ENCODE measurements at regions not wholly inside any gene's neighbourhood (a gene's known extent, or its start where the extent isn't known, plus 50 kb on each side); places are given as distances from the start of the nearest gene placed in this dataset.

DNA sequence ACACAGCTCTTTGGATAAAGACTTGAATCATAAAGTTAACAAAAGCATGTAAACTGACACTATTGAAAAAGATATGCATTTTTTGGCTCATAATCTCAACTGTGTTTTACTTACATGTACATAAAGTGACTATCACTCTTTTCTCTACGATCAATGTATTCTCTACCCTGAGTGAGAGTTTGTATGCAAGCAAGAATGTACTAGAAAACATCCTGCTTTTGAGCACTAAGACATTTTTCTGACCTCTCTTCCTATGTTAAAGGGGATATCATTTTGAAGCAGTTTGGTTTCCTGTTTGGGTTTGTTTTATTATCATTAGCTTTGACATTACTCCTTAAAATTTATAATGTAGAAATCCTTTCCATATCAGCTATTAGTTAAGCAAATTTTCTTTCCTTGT, 910.8 kb downstream of the C6orf118 start:
- DNase-seq (ENCODE audit: low read depth), result no peak
- no peak overlapping the region for H3K4me3 ChIP-seq (ENCODE audit: low read depth, low read length)
- no peak for TF ChIP-seq CTCF (IDR thresholded peaks at IDR 0.05; ENCODE audit: low read depth, low read length, missing control alignments)

DNA sequence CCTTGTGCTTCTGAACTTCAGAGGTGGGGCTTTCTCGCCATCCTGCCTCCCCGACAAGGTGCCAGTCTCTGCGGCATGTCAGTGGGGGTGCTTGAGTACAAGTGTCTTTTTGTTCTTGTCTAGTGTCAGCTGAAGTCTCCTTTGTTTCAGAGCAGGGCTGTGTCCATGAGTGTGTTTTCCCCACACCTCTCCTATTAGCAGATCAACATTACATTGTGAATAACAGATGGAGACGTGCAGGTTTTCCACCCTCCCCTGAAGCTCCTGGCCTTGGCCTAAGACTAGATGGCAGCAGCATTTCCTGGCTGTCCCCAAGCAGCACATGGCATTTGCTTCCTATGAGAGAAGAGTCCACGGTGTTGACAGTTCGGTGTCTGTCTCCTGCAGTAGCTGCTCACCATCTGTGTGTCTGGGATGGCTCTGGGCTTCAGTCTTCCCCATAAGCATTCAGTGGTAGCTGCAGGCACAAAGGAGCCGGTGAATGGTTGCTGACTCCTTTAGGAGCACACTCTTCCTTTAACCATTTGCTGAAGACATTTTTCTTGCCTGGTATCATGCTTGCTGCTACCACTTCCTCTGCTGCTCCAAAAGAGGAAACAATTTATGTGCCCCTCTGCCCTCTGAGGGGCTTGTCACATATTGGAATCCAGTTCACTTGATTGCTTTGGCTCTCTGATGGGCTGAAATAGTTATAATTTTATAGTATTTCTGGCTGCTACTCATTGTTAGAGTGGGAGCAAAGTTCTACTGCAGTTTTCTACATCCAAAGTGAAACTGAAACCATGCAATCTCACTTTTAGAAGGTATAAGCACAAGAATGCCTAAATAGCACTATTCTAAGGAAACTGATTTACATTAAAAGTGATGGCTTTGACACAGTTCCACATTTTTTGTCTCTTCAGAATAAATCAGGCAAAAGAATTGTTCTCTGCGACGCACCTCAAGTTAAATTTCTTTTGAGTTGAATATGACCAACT, 913.0 kb downstream of the C6orf118 start:
- H3K4me3 ChIP-seq (ENCODE audit: low read depth, low read length), result no peak overlapping the region
- DNase-seq (ENCODE audit: low read depth), result no peak
- TF ChIP-seq CTCF (IDR thresholded peaks at IDR 0.05; ENCODE audit: low read depth, low read length, missing control alignments), result no peak

GRCh38 chr6:164379795-164380194, 929.6 kb downstream of the C6orf118 start:
- no peak for DNase-seq (ENCODE audit: low read depth)
- H3K4me3 ChIP-seq (ENCODE audit: low read depth, low read length), result no peak overlapping the region
- no peak for TF ChIP-seq CTCF (IDR thresholded peaks at IDR 0.05; ENCODE audit: low read depth, low read length, missing control alignments)

DNA sequence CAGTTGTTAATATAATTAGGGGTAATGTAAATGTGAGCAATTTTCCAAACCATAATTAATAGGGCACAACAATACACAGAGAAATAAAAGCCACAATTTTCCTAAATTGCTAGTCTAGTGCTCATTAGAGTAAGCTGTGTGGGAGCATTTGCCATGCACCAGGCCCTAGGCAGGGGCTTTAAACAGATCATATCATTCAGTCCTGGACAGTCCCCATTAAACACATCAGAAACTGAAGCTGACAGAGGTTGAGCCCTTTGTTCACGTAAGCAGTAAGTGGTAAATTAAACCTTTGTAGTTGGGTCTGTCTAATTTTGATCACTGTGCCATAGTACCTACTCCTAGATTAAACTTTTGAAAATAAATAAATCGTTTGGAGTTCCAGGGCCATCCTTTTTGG, 931.1 kb downstream of the C6orf118 start:
- no peak for TF ChIP-seq CTCF (IDR thresholded peaks at IDR 0.05; ENCODE audit: low read depth, low read length, missing control alignments)
- no peak for DNase-seq (ENCODE audit: low read depth)
- no peak overlapping the region for H3K4me3 ChIP-seq (ENCODE audit: low read depth, low read length)

- TF ChIP-seq CTCF (IDR thresholded peaks at IDR 0.05; ENCODE audit: low read depth, low read length, missing control alignments), result no peak
- DNase-seq (ENCODE audit: low read depth), result no peak
- no peak overlapping the region for H3K4me3 ChIP-seq (ENCODE audit: low read depth, low read length)
Measured at GRCh38 chr6:164377348-164377918, 932.0 kb downstream of the C6orf118 start.

DNA sequence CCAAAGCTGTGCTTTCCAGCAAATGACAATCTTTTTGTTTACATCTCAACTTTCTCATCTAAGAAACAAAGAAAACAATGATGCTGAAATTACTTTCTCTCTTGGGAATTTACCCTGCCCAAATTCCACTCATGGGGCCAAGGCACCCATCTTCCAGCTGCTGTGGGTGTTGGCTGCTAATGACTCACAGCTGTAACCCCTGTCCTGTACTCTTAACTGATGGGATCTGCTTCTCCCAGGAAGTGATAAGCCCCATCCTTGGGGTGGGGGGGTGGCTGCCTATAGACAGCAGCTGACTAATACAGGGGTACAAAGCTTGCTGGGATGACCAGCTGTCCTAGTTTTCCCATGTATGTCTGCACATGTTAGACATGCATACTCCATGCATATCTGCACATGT, 938.6 kb downstream of the C6orf118 start:
- no peak overlapping the region for H3K4me3 ChIP-seq (ENCODE audit: low read depth, low read length)
- TF ChIP-seq CTCF (IDR thresholded peaks at IDR 0.05; ENCODE audit: low read depth, low read length, missing control alignments), result no peak
- no peak for DNase-seq (ENCODE audit: low read depth)

Measured in GM12864 (cell line).